ENCODE measurements at regions not wholly inside any gene's neighbourhood (a gene's known extent, or its start where the extent isn't known, plus 50 kb on each side); places are given as distances from the start of the nearest gene placed in this dataset.
"Not testable (repeated sequence)": the region's sequence is repeated elsewhere in the genome, so short reads cannot be mapped to it uniquely, and the experiment has no call there.

DNA sequence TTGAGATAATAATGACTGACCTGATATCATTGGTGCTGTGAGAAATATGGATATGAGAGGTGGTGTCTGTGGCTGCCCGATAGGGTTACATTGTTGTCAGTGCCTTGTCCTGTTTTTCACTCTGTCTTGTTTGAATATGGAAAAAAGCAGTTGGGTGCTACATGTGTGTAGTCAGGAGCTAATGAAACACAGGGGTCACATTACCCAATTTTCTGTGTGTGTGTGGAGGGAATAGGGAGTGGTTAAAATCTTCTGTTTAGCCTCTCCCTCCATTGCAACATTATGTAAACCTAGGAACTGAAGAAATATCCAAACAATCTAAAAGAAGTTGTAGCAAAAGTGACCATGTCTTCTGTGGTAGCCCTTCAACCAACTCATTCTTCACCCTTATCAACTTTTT, 527.7 kb upstream of the SOX9 start:
- no peak overlapping the region for H3K4me3 ChIP-seq (ENCODE audit: low read depth, poor library complexity, severe bottlenecking)
- no peak for DNase-seq (ENCODE audit: low spot score in 2 of 2)
- TF ChIP-seq POLR2A (IDR thresholded peaks at IDR 0.05) = no peak
- TF ChIP-seq, protein P1, sequence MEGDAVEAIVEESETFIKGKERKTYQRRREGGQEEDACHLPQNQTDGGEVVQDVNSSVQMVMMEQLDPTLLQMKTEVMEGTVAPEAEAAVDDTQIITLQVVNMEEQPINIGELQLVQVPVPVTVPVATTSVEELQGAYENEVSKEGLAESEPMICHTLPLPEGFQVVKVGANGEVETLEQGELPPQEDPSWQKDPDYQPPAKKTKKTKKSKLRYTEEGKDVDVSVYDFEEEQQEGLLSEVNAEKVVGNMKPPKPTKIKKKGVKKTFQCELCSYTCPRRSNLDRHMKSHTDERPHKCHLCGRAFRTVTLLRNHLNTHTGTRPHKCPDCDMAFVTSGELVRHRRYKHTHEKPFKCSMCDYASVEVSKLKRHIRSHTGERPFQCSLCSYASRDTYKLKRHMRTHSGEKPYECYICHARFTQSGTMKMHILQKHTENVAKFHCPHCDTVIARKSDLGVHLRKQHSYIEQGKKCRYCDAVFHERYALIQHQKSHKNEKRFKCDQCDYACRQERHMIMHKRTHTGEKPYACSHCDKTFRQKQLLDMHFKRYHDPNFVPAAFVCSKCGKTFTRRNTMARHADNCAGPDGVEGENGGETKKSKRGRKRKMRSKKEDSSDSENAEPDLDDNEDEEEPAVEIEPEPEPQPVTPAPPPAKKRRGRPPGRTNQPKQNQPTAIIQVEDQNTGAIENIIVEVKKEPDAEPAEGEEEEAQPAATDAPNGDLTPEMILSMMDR (IDR thresholded peaks at IDR 0.05) = no peak
- 88 to 97% methylated on average over 1 of the region's 1 CpG for whole genome bisulfite sequencing, 2 donors
- intact Hi-C loops (cut with DNase I; ENCODE audit: low total_unique reads) = no loop called here

DNA sequence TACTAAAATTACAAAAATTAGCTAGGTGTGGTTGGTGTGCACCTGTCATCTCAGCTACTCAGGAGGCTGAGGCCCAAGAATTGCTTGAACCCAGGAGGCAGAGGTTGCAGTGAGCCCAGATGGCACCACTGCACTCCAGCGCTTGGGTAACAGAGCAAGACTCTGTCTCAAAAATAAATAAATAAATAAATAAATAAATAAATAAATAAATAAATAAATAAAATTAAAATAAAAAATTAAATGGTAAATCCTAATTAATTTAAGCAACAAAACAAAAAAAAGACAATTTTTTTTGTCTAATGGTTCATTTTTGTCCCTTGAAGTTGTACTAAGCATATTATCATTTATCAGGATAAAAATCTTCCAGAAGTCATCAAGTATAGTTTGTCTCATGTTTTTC, 521.2 kb upstream of the SOX9 start:
- intact Hi-C loops (cut with DNase I; ENCODE audit: low total_unique reads); H3K4me3 ChIP-seq (ENCODE audit: low read depth, poor library complexity, severe bottlenecking); DNase-seq (ENCODE audit: low spot score in 2 of 2): not testable (repeated sequence)
- WGBS, 2 donors = 90 to 100% methylated on average over 1 of the region's 1 CpG

DNA sequence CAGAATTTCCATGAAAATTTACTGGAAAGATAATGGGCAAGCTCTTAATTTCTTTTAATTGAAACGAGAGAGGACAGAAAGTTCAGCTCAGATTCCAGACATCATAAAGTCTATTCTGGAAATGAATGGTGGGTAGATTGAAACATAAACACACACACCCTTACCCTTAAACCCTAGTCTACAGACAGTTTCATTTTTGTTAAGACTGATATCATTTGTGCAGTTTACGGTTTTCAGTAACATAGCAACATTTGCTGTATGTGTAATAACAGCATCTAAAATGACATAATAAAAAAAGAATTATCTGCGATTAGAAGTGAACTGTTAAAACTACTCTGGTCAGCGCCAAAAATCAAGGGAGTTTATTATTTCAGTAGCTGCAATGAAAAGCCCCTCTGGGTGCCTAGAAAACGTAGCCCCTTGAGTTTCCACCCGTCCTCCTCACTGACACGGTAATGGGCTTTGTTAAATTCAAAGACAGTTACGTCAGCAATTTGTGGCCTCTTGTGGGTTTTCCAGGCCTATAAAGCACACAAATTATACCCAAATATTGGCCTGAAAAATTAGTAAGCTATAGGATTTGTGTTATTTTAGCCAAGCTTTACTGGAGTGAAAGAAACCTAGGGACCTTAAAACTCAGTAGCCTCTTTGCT, 520.6 kb upstream of the SOX9 start:
- H3K4me3 ChIP-seq (ENCODE audit: low read depth, poor library complexity, severe bottlenecking) = no peak overlapping the region
- 71 to 76% methylated on average over 8 of the region's 8 CpGs for WGBS, 2 donors
- no peak for TF ChIP-seq POLR2A (IDR thresholded peaks at IDR 0.05)
- TF ChIP-seq, protein P1 (IDR thresholded peaks at IDR 0.05) = no peak
- intact Hi-C loops (cut with DNase I; ENCODE audit: low total_unique reads) = no loop called here
- DNase-seq (ENCODE audit: low spot score in 2 of 2) = no peak

DNA sequence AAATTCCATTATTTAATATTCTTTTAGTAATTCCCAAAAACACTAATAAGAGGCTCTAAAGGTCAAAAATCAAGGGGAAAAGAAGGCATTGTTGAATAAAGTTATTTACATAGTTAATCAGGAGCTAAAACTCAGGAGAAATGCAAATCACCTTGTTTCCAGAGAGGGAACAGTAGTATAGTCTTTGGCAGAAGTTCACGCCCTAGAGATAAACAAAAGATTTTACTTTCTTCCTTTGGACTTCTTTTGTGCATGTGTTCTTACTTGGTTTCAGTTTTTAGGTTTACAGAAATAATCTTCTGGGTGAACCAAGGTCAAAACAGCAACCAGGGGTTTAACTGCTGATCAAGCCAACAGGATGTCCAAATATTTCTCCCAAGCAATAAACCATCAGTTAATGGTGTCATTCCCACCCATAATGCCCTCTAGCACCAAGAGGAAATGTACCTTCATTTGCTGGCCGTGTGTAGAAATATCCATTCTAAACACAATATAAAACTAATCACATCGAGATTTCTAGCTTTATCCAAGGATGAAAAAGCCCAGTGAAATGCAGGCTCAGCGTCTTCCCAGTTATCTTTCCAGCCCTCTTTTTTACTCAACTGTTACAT, 518.8 kb upstream of the SOX9 start:
- H3K4me3 ChIP-seq (ENCODE audit: low read depth, poor library complexity, severe bottlenecking) = no peak overlapping the region
- TF ChIP-seq, protein P1 (IDR thresholded peaks at IDR 0.05) = no peak
- TF ChIP-seq POLR2A (IDR thresholded peaks at IDR 0.05) = no peak
- WGBS, 2 donors = 57 to 64% methylated on average over 4 of the region's 4 CpGs
- DNase-seq (ENCODE audit: low spot score in 2 of 2) = no peak
- intact Hi-C loops (cut with DNase I; ENCODE audit: low total_unique reads) = no loop called here

DNA sequence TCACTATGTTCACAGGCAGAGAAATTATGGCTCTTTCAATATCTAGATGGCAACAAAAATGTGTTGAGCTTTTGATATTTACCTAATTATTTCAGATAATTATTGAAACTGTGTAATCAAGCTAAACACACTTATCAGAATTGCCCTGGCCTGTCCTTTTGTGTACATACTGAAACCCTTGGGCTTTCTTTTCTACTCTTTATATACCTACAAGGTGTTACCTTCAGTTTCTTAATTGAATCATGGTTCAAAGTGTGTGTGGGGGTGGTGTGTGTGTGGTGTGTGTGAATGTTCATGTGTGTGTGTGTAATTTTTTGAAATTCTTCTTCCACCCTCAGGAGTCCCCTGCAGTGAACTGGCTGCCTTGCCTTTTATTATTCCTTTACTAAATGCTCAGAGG, 506.8 kb upstream of the SOX9 start:
- no peak for DNase-seq (ENCODE audit: low spot score in 2 of 2)
- intact Hi-C loops (cut with DNase I; ENCODE audit: low total_unique reads) = no loop called here
- no peak for TF ChIP-seq POLR2A (IDR thresholded peaks at IDR 0.05)
- TF ChIP-seq, protein P1 (IDR thresholded peaks at IDR 0.05) = no peak
- H3K4me3 ChIP-seq (ENCODE audit: low read depth, poor library complexity, severe bottlenecking) = no peak overlapping the region

DNA sequence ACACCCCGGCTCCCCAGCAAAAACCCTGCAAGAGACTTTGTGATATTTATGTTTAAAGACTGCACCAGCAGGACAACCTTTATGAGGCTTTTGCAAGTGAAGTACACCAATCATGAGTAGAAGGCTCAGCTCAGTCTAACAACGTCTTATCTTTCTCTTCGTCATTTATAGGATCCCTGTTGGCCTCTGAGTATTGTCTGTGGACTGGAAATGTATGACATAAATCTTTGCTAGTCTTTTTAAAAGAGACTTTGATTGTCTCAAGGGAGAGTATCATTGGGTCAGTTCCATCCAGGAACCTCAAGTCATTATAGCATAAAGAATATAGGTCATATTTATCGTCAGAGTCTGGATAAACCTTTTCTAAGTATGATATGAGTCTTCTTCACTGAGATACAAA, 505.0 kb upstream of the SOX9 start:
- 70 to 71% methylated on average over 4 of the region's 4 CpGs for WGBS, 2 donors
- DNase-seq (ENCODE audit: low spot score in 2 of 2) = no peak
- H3K4me3 ChIP-seq (ENCODE audit: low read depth, poor library complexity, severe bottlenecking) = no peak overlapping the region
- intact Hi-C loops (cut with DNase I; ENCODE audit: low total_unique reads) = no loop called here
- TF ChIP-seq, protein P1 (IDR thresholded peaks at IDR 0.05) = no peak
- TF ChIP-seq POLR2A (IDR thresholded peaks at IDR 0.05) = no peak

DNA sequence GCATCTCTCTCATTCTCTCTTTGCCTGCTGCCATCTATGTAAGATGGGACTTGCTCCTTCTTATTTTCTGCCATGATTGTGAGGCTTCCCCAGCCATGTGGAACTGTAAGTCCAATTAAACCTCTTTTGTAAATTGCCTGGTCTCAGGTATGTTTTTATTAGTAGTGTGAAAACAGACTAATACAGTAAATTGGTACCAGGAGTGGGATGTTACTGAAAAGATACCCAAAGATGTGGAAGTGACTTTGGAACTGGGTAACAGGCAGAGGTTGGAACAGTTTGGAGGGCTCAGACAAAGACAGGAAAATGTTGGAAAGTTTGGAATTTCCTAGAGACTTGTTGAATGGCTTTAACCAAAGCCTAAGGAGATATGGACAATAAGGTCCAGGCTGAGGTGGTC, 503.1 kb upstream of the SOX9 start:
- DNase-seq (ENCODE audit: low spot score in 2 of 2); H3K4me3 ChIP-seq (ENCODE audit: low read depth, poor library complexity, severe bottlenecking); intact Hi-C loops (cut with DNase I; ENCODE audit: low total_unique reads): not testable (repeated sequence)
